Body of pancreas (tissue), 4 donors: ENCODE measurements at regions not wholly inside any gene's neighbourhood (a gene's known extent, or its start where the extent isn't known, plus 50 kb on each side); places are given as distances from the start of the nearest gene placed in this dataset.
A peak's percentile ranks its signal among the peaks of the same experiment; 100 is the strongest.

ENCODE experiments used
- ATAC-seq: fragments of 150-250 bp; one replicate; pipeline ENCODE4 v1.9.1; 2016
- DNase-seq, 4 donors: peaks; one replicate each; pipeline ENCODE4 v3.0.0-alpha.2; 2019
- H3K27ac ChIP-seq, 4 donors: fragments of 200-600 bp; sonication (generic); 1 replicate in 3 of 4; 2 replicates in 1 of 4; pipeline versions ENCODE4 v1.5.1 to v1.6.1; 2016 to 2019; ENCODE audit warnings: mild to moderate bottlenecking in 1 of 4, mixed read lengths in 1 of 4, moderate library complexity in 1 of 4
- H3K27me3 ChIP-seq, 2 donors: fragments of 200-600 bp; sonication (generic); one replicate each; pipeline ENCODE4 v1.6.0; 2016; ENCODE audit warnings: mild to moderate bottlenecking in 1 of 2
- H3K36me3 ChIP-seq, 2 donors: fragments of 200-600 bp; sonication (generic); replicated peaks in 1 of 2; 2 replicates each; pipeline ENCODE4 v1.5.1; 2016; ENCODE audit warnings: low read depth in 2 of 2; ENCODE audit not compliant: insufficient read depth in 1 of 2
- H3K4me1 ChIP-seq: fragments of 200-600 bp; sonication (generic); one replicate; pipeline ENCODE4 v1.6.0; 2016
- H3K4me3 ChIP-seq, 2 donors: fragments of 200-600 bp; sonication (generic); 1 replicate in 1 of 2; 2 replicates in 1 of 2; pipeline ENCODE4 v1.5.1; 2016 to 2019
- H3K9me3 ChIP-seq, 3 donors: fragments of 200-600 bp; sonication (generic); 1 replicate in 2 of 3; 2 replicates in 1 of 3; pipeline ENCODE4 v1.5.1; 2016
- CTCF ChIP-seq, 7 experiments: fragments of 450-650 bp in 4 of 7; fragments of 200-600 bp in 3 of 7; sonication (generic) in 3 of 7; IDR thresholded peaks; one replicate each; pipeline ENCODE4 v1.5.1; 2016 to 2019; ENCODE audit warnings: antibody characterized with exemption in 7 of 7
- POLR2A ChIP-seq, 3 donors: fragments of 450-650 bp; IDR thresholded peaks; one replicate each; pipeline ENCODE4 v1.6.1; 2016; ENCODE audit warnings: antibody characterized with exemption in 3 of 3, mild to moderate bottlenecking in 2 of 3
- WGBS, 2 donors: methylation state at CpG; one replicate each; pipeline ENCODE4 v1.1.5; 2017; 5-methylcytosine and 5-hydroxymethylcytosine counted together
- intact Hi-C: fragments of 100-400 bp; cut with DNase I; formaldehyde crosslinking; loops from one replicate; pipeline ENCODE4 v1.15.1; 2023

- H3K4me3 ChIP-seq: no peak overlapping the region
- TF ChIP-seq CTCF (IDR thresholded peaks at IDR 0.05): no peak
- TF ChIP-seq POLR2A (IDR thresholded peaks at IDR 0.05): no peak
- WGBS, 2 donors: 26 to 42% methylated on average over 3 of the region's 3 CpGs
- DNase-seq: no peak
- no peak overlapping the region for H3K27ac ChIP-seq
- H3K4me1 ChIP-seq: no peaks in the 10 kb centered on the region
- no peak for ATAC-seq
- H3K36me3 ChIP-seq: no peaks in the 10 kb centered on the region
- no peaks in the 10 kb centered on the region for H3K27me3 ChIP-seq
- intact Hi-C loops: no loop called here
- no peaks in the 10 kb centered on the region for H3K9me3 ChIP-seq
Observed at GRCh38 chr18:42644729-42645131, 470.8 kb downstream of the RIT2 start.

- ATAC-seq: no peak
Observed at GRCh38 chr18:42649331-42650035, 466.0 kb downstream of the RIT2 start.

GRCh38 chr18:42654556-42654955 lies 460.9 kb downstream of the RIT2 start:
- Histone ChIP-seq H3K4me1 (no peaks in the 10 kb centered on the region), H3K4me3 (no peak overlapping the region), H3K36me3 (no peaks in the 10 kb centered on the region), H3K9me3 (no peaks in the 10 kb centered on the region), H3K27ac (no peak overlapping the region), H3K27me3 (no peaks in the 10 kb centered on the region)
- peak in 1 of 4 donors; percentile 2 for DNase-seq
- TF ChIP-seq POLR2A (IDR thresholded peaks at IDR 0.05) (no peak), CTCF (IDR thresholded peaks at IDR 0.05) (no peak)
- no peak for ATAC-seq
- intact Hi-C loops: no loop called here
- WGBS, 2 donors: 21 to 35% methylated on average over 3 of the region's 3 CpGs

More at GRCh38 chr18:42649331-42650035, 466.0 kb downstream of the RIT2 start:
- no peaks in the 10 kb centered on the region for H3K4me1 ChIP-seq
- H3K9me3 ChIP-seq: no peaks in the 10 kb centered on the region
- H3K27me3 ChIP-seq: no peaks in the 10 kb centered on the region
- H3K4me3 ChIP-seq: no peak overlapping the region
- 58 to 67% methylated on average over 5 of the region's 5 CpGs for WGBS, 2 donors
- DNase-seq: no peak
- TF ChIP-seq CTCF (IDR thresholded peaks at IDR 0.05): no peak
- TF ChIP-seq POLR2A (IDR thresholded peaks at IDR 0.05): no peak
- H3K27ac ChIP-seq: no peak overlapping the region
- intact Hi-C loops: no loop called here
- no peaks in the 10 kb centered on the region for H3K36me3 ChIP-seq

- no peak for DNase-seq
- Histone ChIP-seq H3K4me1 (no peaks in the 10 kb centered on the region), H3K9me3 (no peaks in the 10 kb centered on the region), H3K27me3 (no peaks in the 10 kb centered on the region), H3K4me3 (no peak overlapping the region), H3K27ac (no peak overlapping the region), H3K36me3 (no peaks in the 10 kb centered on the region)
- intact Hi-C loops: no loop called here
- no peak for ATAC-seq
- TF ChIP-seq CTCF (IDR thresholded peaks at IDR 0.05): no peak
- no peak for TF ChIP-seq POLR2A (IDR thresholded peaks at IDR 0.05)
- WGBS, 2 donors: 34 to 46% methylated on average over 1 of the region's 1 CpG
Observed at GRCh38 chr18:42657551-42657950, 457.9 kb downstream of the RIT2 start.

- no peak overlapping the region for H3K4me3 ChIP-seq
- no peaks in the 10 kb centered on the region for H3K4me1 ChIP-seq
- H3K27ac ChIP-seq: no peak overlapping the region
- 40 to 59% methylated on average over 3 of the region's 3 CpGs for WGBS, 2 donors
- no peaks in the 10 kb centered on the region for H3K27me3 ChIP-seq
- intact Hi-C loops: no loop called here
- TF ChIP-seq CTCF (IDR thresholded peaks at IDR 0.05) (no peak), POLR2A (IDR thresholded peaks at IDR 0.05) (no peak)
- no peaks in the 10 kb centered on the region for H3K9me3 ChIP-seq
- ATAC-seq (no peak), DNase-seq (no peak)
- no peaks in the 10 kb centered on the region for H3K36me3 ChIP-seq
Observed at GRCh38 chr18:42658171-42658570, 457.3 kb downstream of the RIT2 start.
